BJ (cell line): ENCODE measurements at regions not wholly inside any gene's neighbourhood (a gene's known extent, or its start where the extent isn't known, plus 50 kb on each side); places are given as distances from the start of the nearest gene placed in this dataset.

Experiments used
- CTCF ChIA-PET: fragments of 350-600 bp; formaldehyde crosslinking; extraction: SDS; loops from one replicate; lab custom pipeline; 2021; ENCODE audit warnings: antibody characterized with exemption, inconsistent platforms; lab: Yijun Ruan, JAX
- POLR2A ChIA-PET: fragments of 300-600 bp; sonication (Branson Sonifier 250); formaldehyde crosslinking; extraction: SDS; loops from one replicate; lab custom pipeline; 2021; ENCODE audit warnings: antibody characterized with exemption; lab: Charles Lee
- DNase-seq: peaks from one replicate; pipeline ENCODE4 v3.0.0-alpha.2; 2011; ENCODE audit warnings: low read depth
- H3K27me3 ChIP-seq: 2 replicates; pipeline ENCODE4 v1.6.0; 2011; ENCODE audit warnings: low read length; ENCODE audit not compliant: control insufficient read depth, insufficient read depth
- H3K36me3 ChIP-seq: 2 replicates; pipeline ENCODE4 v1.5.1; 2011; ENCODE audit warnings: low read length; ENCODE audit not compliant: control insufficient read depth, insufficient read depth
- H3K4me3 ChIP-seq: 2 replicates; pipeline ENCODE4 v1.5.1; 2011; ENCODE audit warnings: low read depth, mild to moderate bottlenecking, control low read depth, low read length
- TF ChIP-seq, protein P1 (sequence below): IDR thresholded peaks from 2 replicates; pipeline ENCODE4 v1.5.1; 2011; ENCODE audit warnings: low read depth, mild to moderate bottlenecking, control low read depth, inconsistent platforms, low read length, moderate library complexity; ENCODE audit not compliant: insufficient read depth

DNA sequence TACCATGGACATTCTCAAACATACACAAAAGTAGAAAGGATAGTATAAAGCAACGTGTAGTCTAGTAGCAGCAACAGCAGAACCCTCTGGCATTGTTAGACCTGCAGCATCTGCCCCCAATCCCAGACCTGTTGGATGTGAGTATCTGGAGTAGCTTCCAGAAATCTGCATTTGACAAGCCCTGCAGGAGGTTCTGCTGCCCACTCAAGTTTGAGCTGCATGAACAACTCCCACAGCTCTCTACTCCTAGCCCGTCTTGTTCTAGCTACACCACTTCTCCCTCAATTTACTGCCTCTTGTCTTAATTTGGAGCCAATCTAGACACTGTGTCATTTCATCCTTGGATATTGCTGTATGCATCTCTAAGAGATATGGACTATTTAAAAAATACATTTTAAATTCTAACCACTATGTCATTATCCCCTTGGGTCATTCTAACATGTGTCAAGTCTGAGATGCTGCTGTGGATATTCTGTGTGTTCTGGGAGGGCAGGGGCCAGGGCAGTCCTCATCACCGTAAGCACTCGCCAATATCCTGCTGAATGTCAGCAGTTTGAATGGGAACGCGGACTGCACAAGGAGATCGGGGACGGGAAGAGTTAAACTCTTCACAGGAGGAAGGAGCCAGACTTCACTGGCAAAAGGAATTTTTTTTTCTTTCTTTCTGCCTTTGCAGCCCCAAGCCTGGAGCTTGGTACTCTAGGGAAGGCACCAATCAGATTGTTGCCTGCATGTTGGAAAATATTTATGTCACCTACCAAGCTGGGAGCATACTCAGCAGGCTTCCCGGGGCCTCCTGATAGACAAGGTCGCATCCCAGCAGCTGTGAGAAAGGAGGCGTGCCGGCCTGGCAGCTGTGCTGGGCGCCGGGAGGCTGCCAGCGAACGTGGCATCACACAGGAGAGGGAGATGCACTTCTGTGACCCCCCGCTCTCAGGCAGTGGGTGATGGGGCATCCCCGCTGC, 429.0 kb downstream of the MIAT start:
- H3K4me3 ChIP-seq, result no peak overlapping the region
- TF ChIP-seq, protein P1, sequence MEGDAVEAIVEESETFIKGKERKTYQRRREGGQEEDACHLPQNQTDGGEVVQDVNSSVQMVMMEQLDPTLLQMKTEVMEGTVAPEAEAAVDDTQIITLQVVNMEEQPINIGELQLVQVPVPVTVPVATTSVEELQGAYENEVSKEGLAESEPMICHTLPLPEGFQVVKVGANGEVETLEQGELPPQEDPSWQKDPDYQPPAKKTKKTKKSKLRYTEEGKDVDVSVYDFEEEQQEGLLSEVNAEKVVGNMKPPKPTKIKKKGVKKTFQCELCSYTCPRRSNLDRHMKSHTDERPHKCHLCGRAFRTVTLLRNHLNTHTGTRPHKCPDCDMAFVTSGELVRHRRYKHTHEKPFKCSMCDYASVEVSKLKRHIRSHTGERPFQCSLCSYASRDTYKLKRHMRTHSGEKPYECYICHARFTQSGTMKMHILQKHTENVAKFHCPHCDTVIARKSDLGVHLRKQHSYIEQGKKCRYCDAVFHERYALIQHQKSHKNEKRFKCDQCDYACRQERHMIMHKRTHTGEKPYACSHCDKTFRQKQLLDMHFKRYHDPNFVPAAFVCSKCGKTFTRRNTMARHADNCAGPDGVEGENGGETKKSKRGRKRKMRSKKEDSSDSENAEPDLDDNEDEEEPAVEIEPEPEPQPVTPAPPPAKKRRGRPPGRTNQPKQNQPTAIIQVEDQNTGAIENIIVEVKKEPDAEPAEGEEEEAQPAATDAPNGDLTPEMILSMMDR, result no peak
- POLR2A ChIA-PET, result no interaction called here
- peaks cover 13% of the 10 kb centered on the region for H3K27me3 ChIP-seq
- H3K36me3 ChIP-seq, result no peaks in the 10 kb centered on the region
- CTCF ChIA-PET, result no interaction called here
- DNase-seq, result no peak

DNA sequence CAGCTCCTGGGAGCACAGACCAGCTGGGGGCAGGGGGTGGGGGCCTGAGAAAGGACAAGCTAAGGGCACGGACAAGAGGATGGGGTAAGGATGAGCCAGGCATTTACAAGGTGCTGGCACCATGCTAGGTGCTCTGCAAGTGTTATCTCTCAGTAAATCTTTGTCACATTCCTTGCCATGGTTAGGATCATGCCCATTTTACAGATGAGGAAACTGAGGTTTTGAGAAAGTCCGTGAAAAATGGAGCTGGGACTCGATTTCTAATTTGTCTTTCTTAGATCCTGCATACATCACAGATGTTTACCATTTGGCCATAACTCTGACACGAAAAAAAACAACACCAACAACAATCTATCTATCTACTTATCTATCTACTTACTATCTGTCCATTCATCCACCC, 429.7 kb downstream of the MIAT start:
- POLR2A ChIA-PET, result no interaction called here
- DNase-seq, result no peak
- Histone ChIP-seq H3K4me3 (no peak overlapping the region), H3K27me3 (peaks cover 13% of the 10 kb centered on the region), H3K36me3 (no peaks in the 10 kb centered on the region)
- CTCF ChIA-PET, result no interaction called here
- TF ChIP-seq, protein P1, result no peak

DNA sequence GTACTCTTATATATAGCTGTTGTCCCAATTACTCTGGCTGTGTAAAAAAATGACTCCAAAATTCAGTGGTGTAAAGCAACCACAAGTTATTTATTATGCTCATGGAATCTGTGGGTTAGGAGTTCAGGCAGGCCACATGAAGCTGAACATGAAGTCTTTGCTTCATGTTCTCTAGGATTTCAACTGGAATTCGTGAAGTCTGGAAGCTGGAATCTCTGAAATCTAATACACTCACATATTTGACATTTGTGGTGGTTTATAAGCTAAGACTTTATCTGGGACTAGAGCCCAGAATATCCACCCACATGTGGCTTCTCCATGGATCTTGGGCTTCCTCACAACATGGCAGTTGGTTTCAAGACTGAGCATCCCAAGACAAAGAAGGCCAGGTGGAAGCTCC, 430.6 kb downstream of the MIAT start:
- Histone ChIP-seq H3K4me3 (no peak overlapping the region), H3K27me3 (peaks cover 13% of the 10 kb centered on the region), H3K36me3 (no peaks in the 10 kb centered on the region)
- CTCF ChIA-PET, result no interaction called here
- TF ChIP-seq, protein P1, result no peak
- no peak for DNase-seq
- POLR2A ChIA-PET, result interaction anchor here (0.5 kb wide), 1 partner anchor 206 kb away, joined by 4 read pairs; no protein-coding TSS in a partner anchor

DNA sequence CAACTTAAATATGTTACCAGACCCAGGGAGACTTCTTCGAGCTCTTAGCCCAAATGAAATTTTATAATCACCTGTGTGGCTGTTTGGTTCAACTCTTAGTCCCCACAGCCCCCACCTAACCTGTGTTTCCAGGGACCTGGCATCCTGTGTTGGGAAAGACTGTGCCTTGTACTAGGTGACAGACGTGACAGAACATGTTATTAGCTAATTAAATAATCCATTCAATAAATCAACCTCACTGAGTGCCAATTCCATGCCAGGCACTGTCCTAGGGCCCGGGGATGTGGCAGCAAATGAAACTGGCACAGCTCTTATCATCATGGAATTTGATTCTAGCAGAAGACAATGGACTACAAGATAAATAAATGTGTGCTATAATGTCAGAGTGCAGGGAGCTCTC, 431.9 kb downstream of the MIAT start:
- TF ChIP-seq, protein P1, result no peak
- ChIA-PET POLR2A (no interaction called here), CTCF (interaction anchor here (0.7 kb wide), 1 partner anchor 770 kb away, joined by 3 read pairs; no protein-coding TSS in a partner anchor)
- H3K36me3 ChIP-seq, result no peaks in the 10 kb centered on the region
- H3K4me3 ChIP-seq, result no peak overlapping the region
- peaks cover 8% of the 10 kb centered on the region for H3K27me3 ChIP-seq
- DNase-seq, result no peak

DNA sequence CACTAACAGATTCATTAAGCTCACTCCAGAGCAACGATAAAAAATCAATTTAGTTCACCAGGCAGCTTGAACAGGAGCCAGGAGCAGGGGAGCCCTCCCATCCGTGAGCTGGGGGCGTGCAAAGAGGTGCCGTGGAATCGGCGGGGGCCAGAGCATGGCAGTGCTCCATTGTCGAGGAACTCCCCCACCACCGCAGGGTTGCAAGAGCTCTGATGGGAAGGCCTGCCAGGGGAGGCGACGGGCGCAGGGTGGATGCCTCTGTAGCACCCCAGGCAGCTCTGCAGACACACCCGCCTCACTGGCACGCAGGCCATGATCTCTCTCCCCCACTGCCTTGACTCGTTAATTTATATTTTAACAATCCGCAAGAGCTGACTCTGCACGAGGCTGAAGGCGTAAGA, 433.2 kb downstream of the MIAT start:
- DNase-seq, result no peak
- H3K4me3 ChIP-seq, result no peak overlapping the region
- CTCF ChIA-PET, result no interaction called here
- H3K27me3 ChIP-seq, result peaks cover 9% of the 10 kb centered on the region
- H3K36me3 ChIP-seq, result no peaks in the 10 kb centered on the region
- POLR2A ChIA-PET, result no interaction called here
- TF ChIP-seq, protein P1, result no peak
